RPMI8226 (cell line): ENCODE measurements at regions not wholly inside any gene's neighbourhood (a gene's known extent, or its start where the extent isn't known, plus 50 kb on each side); places are given as distances from the start of the nearest gene placed in this dataset.

ENCODE experiments used
- DNase-seq: peaks from one replicate; pipeline ENCODE4 v3.0.0-alpha.2; 2015

DNA sequence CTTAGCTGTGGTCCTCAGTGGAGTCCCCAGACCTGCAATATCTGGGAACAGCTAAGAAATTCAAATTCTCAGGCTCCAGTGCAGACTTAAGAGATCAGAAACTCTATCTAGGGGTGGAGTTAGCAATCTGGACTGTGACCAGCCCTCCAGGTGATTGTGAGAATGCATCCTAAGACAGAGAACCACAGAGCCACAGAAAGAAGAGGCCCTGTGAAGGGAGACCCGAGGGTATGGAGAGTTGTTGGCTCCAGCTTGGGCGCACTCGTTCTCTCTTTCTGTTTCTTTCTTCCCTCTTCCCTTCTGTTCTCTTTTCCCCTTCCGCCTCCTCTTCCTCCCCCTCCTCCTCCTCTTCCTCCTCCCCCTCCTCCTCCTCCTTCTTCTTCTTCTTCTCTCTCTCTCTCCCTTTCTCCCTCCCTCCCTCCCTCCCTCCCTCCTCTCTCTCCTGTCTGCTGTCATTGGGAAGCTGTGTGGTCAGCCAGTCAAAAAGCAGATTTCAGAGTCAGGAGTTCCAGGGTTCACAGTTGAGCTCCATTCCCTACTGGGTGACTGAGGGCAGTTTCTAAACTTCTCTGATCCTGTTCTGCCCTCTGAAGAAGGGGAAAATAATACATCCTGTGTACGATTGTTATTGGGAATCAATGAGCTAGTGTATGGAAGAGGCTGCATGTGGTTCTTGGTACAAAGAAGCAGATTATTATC, 62.1 kb upstream of the STEAP1B start:
- peak; percentile 56 for DNase-seq

DNA sequence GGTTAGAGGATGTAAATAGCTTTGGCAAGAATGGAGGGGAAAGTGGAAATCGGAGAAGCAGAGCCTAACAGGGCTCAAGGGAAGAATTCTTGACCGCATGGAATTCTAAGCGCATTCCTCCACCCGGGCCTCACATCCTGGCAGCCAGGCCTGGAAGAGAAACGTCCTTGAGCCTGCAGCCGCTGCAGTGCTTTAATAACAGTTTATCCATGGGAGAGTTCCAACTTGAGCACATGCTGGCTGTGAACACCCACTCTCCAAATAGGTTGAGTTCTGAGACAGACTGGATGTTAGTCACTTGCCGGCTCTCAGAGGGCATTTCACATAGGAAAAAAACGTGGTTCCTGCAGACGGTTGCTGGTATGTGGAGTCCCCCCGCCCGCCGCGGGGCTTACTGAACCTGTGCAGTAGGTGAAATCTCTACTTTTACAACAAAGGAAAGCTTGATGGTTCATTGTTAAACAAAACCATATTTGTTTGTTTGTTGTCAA, 61.4 kb upstream of the STEAP1B start:
- no peak for DNase-seq

DNA sequence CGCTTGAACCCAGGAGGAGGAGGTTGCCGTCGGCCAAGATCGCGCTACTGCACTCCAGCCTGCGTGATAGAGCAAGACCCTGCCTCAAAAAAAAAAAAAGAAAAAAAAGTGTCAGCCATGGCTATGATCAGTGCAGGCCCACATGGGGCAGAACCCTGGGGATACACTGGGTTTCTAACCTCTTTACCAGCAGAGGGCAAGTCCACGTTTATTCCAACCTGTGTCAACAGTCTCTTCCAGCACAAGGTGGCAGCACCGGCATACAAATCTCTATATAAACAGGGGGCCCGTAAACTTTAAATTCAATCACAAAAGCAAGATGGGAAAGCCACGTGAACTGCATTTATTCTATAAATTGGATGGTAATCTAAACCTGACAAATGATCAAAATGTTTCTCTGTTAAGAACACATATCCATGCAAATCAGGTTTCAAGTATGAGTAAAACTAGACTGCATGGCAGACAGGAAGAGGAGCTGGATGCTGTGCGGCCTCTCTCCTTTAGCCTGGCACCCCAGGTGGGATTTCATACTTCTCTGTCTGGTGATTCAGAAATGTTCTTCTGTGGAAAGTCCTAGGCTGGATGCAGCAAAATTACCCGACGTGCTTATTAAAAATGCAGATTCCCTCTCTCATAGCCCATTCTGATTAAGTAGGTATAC, 60.0 kb upstream of the STEAP1B start:
- DNase-seq: peak; percentile 83

DNA sequence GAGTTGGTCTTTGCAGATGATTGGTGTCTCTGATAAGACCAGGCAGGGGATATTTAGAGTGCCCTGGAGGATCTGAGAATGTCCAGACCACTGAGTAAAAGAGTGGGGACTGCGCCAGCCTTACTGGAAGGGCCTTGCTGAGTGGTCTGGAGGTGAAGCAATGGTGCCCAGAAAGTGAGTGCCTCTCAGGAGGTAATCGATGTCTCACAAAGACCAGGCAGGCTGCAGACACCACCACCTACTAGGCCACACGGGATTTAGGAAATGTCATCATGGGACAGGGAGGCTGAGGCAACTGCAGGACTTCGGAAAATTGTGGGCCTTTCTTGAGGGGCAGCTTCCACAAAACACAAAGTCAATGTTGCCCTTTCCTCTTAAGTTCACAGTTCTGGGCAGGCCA, 57.2 kb upstream of the STEAP1B start:
- DNase-seq: no peak

DNA sequence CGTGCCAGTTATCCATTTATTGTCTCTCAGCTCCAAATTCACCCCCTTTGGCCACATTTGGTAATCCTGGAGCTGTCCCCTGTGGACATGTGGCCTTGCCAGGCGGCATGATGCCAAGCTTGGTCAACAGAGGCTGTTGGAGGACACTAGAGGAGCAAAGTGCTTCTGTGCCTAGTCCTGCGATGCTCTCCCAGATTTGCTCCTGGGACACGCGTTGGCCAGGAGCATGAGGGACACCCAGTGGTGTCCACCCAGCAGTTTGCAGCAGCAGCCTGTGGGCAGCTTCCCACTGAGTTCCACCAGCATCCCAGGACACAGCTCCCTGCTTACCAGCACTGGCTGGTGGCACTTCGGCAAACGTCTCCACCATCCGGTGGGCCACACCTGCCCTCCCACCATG, 55.5 kb upstream of the STEAP1B start:
- DNase-seq: no peak

DNA sequence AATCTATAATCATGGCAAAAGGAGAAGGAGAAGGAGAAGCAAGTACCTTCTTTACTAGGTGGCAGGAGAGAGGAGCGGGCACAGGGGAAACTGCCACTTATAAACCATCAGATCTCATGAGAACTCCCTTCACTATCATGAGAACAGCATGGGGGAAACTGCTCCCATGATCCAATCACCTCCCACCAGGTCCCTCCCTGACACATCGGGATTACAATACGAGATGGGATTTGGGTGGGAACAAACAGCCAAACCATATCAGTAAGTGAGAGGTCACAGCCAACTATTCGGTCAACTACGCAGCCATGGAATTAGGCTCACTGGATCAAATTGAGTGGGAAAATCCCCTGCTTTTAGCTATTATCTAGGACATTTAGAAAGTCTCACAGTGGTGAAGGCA, 54.2 kb upstream of the STEAP1B start:
- DNase-seq: no peak

DNA sequence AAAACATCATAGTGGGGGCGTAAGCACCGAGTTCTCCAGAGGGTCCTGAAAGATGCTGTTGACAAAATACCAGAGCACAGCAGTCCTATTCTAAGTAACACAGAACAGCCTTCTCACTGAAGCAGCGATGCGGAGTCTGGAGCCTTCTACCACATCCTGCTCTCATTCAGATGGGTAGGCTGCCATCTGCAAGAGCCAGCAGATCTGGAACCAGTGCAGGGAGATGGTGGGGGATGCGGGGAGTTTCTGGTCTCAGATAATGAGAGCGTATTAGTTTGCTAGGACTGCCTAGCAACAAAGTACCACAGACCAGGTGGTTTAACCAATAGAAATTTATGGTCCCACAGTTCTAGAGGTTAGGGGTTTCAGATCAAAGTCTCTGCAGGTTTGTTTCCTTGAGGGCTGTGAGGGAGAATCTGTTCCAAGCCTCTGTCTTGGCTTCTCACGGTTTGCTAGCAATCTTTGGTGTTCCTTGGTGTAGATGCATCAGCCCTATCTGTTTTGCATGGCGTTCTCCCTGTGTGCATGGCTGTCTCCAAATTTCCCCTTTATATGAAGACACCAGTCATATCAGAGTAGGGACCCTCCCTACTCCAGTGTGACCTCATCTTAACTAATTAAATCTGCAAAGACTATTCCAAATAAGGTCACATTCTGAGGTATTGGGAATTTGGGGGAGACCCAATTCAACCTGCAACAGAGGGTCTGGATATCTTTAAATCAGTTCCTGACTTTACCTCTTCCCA, 52.0 kb upstream of the STEAP1B start:
- DNase-seq: no peak

DNA sequence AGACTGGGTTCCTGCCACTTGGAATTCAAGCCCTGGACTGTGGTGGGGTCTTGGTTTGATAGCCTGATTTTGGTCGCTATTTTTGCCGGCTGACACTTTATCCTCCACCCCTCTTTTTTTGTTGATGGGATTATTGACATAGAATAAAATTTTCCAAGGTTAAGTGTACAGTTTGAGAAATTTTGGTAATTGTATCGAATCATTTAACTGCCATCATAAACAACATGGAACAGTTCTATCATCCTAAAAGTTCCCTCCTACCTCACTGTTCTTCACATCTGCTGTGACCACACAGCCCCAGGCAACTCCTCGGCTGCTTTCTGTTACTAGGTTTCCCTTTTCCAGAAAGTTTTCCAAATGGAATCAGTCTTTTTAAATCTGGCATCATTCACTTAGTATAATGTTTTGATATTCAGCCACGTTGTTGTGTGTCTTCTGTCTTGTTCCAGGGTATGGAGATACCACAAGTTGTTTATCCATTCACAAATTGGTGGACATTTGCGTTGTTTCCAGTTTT, 50.6 kb upstream of the STEAP1B start:
- no peak for DNase-seq

DNA sequence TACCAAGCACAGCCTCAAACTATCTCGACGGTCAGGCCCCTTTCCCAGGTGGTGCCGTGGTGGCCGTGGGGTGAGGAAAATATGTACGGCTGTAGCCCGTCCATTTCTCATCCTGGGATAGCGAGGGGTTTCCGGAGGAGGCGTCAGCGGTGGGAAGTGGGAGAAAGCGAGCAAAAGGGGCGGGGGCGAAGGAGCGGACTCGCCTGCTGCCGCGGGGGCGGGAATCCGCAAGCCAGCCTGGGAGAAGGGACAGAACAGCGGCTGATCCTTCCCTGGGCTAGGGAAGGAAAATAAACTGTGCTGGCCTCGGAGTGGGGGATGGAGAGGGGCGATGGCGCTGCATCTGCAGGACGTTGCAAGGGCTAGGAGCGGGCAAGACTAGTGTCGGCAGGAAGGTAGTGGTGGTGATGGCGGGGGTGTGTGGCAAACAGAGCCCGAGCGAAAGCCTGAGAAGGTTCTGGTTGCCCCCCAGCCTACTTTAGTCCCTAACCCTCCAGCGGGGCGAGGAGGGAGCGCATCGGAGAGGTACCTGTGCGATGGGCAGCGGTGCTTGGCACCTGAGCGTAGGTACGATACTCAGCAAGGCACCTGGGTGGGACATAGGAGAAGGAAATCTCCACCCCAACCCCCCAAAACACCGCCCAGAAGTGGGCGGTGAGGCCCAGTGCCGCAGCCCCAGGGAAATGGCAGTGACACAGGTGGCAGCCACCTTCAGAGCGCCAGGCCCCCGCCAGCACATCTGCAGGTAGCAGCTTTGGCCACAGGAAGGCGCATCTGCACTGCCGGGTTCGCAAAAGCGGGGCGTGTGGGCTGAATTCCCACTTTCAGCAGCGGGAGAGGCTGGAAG, 49.9 kb upstream of the STEAP1B start:
- DNase-seq: peak; percentile 55
